ENCODE measurements at regions not wholly inside any gene's neighbourhood (a gene's known extent, or its start where the extent isn't known, plus 50 kb on each side); places are given as distances from the start of the nearest gene placed in this dataset.
"Not testable (repeated sequence)": the region's sequence is repeated elsewhere in the genome, so short reads cannot be mapped to it uniquely, and the experiment has no call there.

- DNase-seq (ENCODE audit: low read depth in 2 of 2): not testable (repeated sequence)
Measured at GRCh38 chr16:5161888-5162287, 64.3 kb upstream of the EEF2KMT start.

- DNase-seq (ENCODE audit: low read depth in 2 of 2): not testable (repeated sequence)
Measured at GRCh38 chr16:5160010-5160409, 62.4 kb upstream of the EEF2KMT start.

- DNase-seq (ENCODE audit: low read depth in 2 of 2): not testable (repeated sequence)
Measured at GRCh38 chr16:5159537-5159936, 61.9 kb upstream of the EEF2KMT start.

- DNase-seq (ENCODE audit: low read depth in 2 of 2): no peak
Measured at GRCh38 chr16:5158494-5158893, 60.9 kb upstream of the EEF2KMT start.

GRCh38 chr16:5156486-5156885 lies 58.9 kb upstream of the EEF2KMT start:
- not testable (repeated sequence) for DNase-seq (ENCODE audit: low read depth in 2 of 2)

GRCh38 chr16:5154006-5154405 lies 56.4 kb upstream of the EEF2KMT start:
- not testable (repeated sequence) for DNase-seq (ENCODE audit: low read depth in 2 of 2)

- DNase-seq (ENCODE audit: low read depth in 2 of 2): not testable (repeated sequence)
Measured at GRCh38 chr16:5151409-5151808, 53.8 kb upstream of the EEF2KMT start.
